K562 (cell line): ENCODE measurements at regions not wholly inside any gene's neighbourhood (a gene's known extent, or its start where the extent isn't known, plus 50 kb on each side); places are given as distances from the start of the nearest gene placed in this dataset.

Experiments used
- ATAC-seq: fragments of 200-7000 bp; cut with Tn5 transposase; 3 replicates; pipeline ENCODE4 v1.9.1; 2020; ENCODE audit warnings: moderate library complexity
- BruUV-seq: library from RNA; stranded (reverse); fragments of 400-500 nt; replicated peaks from 2 replicates; lab custom pipeline; 2021; lab: Mats Ljungman, UMichigan
- CTCF ChIA-PET: fragments of 300-600 bp; formaldehyde crosslinking; extraction: SDS; loops from one replicate; lab custom pipeline; 2021; ENCODE audit warnings: low intra/inter-chr PET ratio; lab: Yijun Ruan, JAX
- POLR2A ChIA-PET: fragments of 300-600, 350-650 bp; sonication (Branson Sonifier 250); formaldehyde crosslinking; extraction: SDS; loops from one replicate; lab custom pipeline; 2021; ENCODE audit warnings: antibody characterized with exemption, inconsistent platforms; lab: Yijun Ruan, JAX
- DNase-seq, 4 experiments: peaks; one replicate each; pipeline versions ENCODE4 v3.0.0 to v3.0.0-alpha.2; 2011 to 2018; ENCODE audit warnings: low spot score in 3 of 4, mixed read lengths in 3 of 4; ENCODE audit errors: extremely low read depth in 1 of 4
- FAIRE-seq: peaks from 2 replicates; lab custom pipeline; 2011; peaks lifted over from hg19 to GRCh38; lab: Jason Lieb, UNC
- H2AFZ ChIP-seq: 2 replicates; pipeline ENCODE4 v1.6.0; 2011; ENCODE audit warnings: low read depth, low read length, control low read depth, inconsistent platforms
- H3K27ac ChIP-seq: fragments of 200-600 bp; 3 replicates; pipeline ENCODE4 v1.8.0; 2011; ENCODE audit warnings: low read depth, mild to moderate bottlenecking, control low read depth, inconsistent platforms, low read length, moderate library complexity, mixed read lengths; ENCODE audit errors: extremely low read depth
- H3K27me3 ChIP-seq, 2 experiments: fragments of 300-600 bp in 1 of 2; 2 replicates in 1 of 2; 3 replicates in 1 of 2; pipeline versions ENCODE4 v1.6.0 to v1.8.0; 2011; ENCODE audit warnings: inconsistent platforms in 2 of 2, low read length in 2 of 2, mild to moderate bottlenecking in 1 of 2, mixed read lengths in 1 of 2, moderate library complexity in 1 of 2; ENCODE audit not compliant: control insufficient read depth in 2 of 2, insufficient read depth in 2 of 2
- H3K36me3 ChIP-seq: fragments of 300-600 bp; 3 replicates; pipeline ENCODE4 v1.8.0; 2011; ENCODE audit warnings: mild to moderate bottlenecking, low read length, inconsistent platforms; ENCODE audit not compliant: control insufficient read depth, insufficient read depth
- H3K4me1 ChIP-seq, 2 experiments: fragments of 200-600 bp in 1 of 2; replicated peaks in 1 of 2; 2 replicates in 1 of 2; 3 replicates in 1 of 2; pipeline versions ENCODE4 v1.5.1 to v1.8.0; 2011; ENCODE audit warnings: inconsistent platforms in 2 of 2, low read length in 2 of 2, mild to moderate bottlenecking in 1 of 2, mixed read lengths in 1 of 2, moderate library complexity in 1 of 2; ENCODE audit not compliant: control insufficient read depth in 2 of 2, insufficient read depth in 2 of 2
- H3K4me2 ChIP-seq: 2 replicates; pipeline ENCODE4 v1.6.1; 2011; ENCODE audit warnings: low read length, control low read depth, inconsistent platforms, mixed read lengths; ENCODE audit not compliant: insufficient read depth
- H3K4me3 ChIP-seq: fragments of 200-600 bp; sonication (generic), shearing (Covaris generic); 2 replicates; pipeline ENCODE4 v1.5.1; 2016; ENCODE audit warnings: control low read depth, inconsistent platforms
- H3K79me2 ChIP-seq: fragments of 200-600 bp; 3 replicates; pipeline ENCODE4 v1.8.0; 2011; ENCODE audit warnings: low read length, inconsistent platforms; ENCODE audit not compliant: control insufficient read depth, insufficient read depth
- H3K9ac ChIP-seq, 2 experiments: 2 replicates each; pipeline versions ENCODE4 v1.6.0 to v1.6.1; 2011; ENCODE audit warnings: low read depth in 2 of 2, low read length in 2 of 2, control low read depth in 1 of 2, inconsistent platforms in 1 of 2, mild to moderate bottlenecking in 1 of 2, mixed read lengths in 1 of 2; ENCODE audit not compliant: insufficient read depth in 1 of 2
- H3K9me1 ChIP-seq: one replicate; pipeline ENCODE4 v1.6.0; 2011; ENCODE audit warnings: inconsistent platforms, mild to moderate bottlenecking, low read length, moderate library complexity; ENCODE audit not compliant: control insufficient read depth, insufficient read depth
- H3K9me3 ChIP-seq: replicated peaks from 2 replicates; pipeline ENCODE4 v1.5.1; 2011; ENCODE audit warnings: low read depth, low read length, inconsistent platforms; ENCODE audit not compliant: control insufficient read depth, insufficient read depth
- H4K20me1 ChIP-seq: replicated peaks from 2 replicates; pipeline ENCODE4 v1.6.1; 2011; ENCODE audit warnings: low read length, inconsistent platforms, mixed read lengths; ENCODE audit not compliant: control insufficient read depth, insufficient read depth
- BRD4 ChIP-seq: fragments of 200-600 bp; sonication (generic); IDR thresholded peaks from 2 replicates; pipeline ENCODE4 v1.6.1; 2017; ENCODE audit warnings: inconsistent platforms
- PML ChIP-seq: IDR thresholded peaks from 2 replicates; pipeline ENCODE4 v1.6.1; 2012; ENCODE audit warnings: low read length, inconsistent platforms
- RBM34 ChIP-seq: fragments of 200-400 bp; formaldehyde crosslinking; IDR thresholded peaks from 2 replicates; pipeline ENCODE4 v1.6.1; 2018; ENCODE audit warnings: low read length, borderline replicate concordance; ENCODE audit not compliant: insufficient read depth
- REST ChIP-seq, 2 experiments: fragments of 450-650 bp; formaldehyde crosslinking in 1 of 2; IDR thresholded peaks; 2 replicates each; pipeline versions ENCODE4 v1.4.0 to v1.6.1; 2014 to 2020; ENCODE audit warnings: mild to moderate bottlenecking in 2 of 2, borderline replicate concordance in 1 of 2, low read depth in 1 of 2
- ZBTB1 ChIP-seq: sonication (generic); formaldehyde crosslinking; IDR thresholded peaks from 2 replicates; pipeline ENCODE4 v1.8.1; 2023; ENCODE audit warnings: missing genetic modification reagents, low read depth, mild to moderate bottlenecking, borderline replicate concordance
- ZNF140 ChIP-seq: fragments of 250-450 bp; sonication (Bioruptor Pico); IDR thresholded peaks from 2 replicates; pipeline ENCODE4 v1.8.0; 2021; ENCODE audit warnings: moderate library complexity, mild to moderate bottlenecking, inconsistent platforms
- ZNF212 ChIP-seq: fragments of 450-650 bp; formaldehyde crosslinking; IDR thresholded peaks from 2 replicates; pipeline ENCODE4 v1.4.0; 2020; ENCODE audit warnings: mild to moderate bottlenecking
- ZNF707 ChIP-seq: fragments of 250-450 bp; sonication (Bioruptor Pico); conservative IDR thresholded peaks from 2 replicates; pipeline ENCODE4 v1.8.0; 2022; ENCODE audit warnings: inconsistent platforms, mild to moderate bottlenecking, moderate library complexity
- ZNF717 ChIP-seq: fragments of 250-450 bp; sonication (Bioruptor Pico); IDR thresholded peaks from 2 replicates; pipeline ENCODE4 v1.5.0; 2021
- ZNF778 ChIP-seq: fragments of 450-650 bp; formaldehyde crosslinking; IDR thresholded peaks from 2 replicates; pipeline ENCODE4 v1.4.0; 2020; ENCODE audit warnings: mild to moderate bottlenecking, moderate library complexity
- WGBS: fragments of 100-300 bp; shearing (Covaris generic); methylation state at CpG from one replicate; pipeline ENCODE4 v1.1.6; 2016; ENCODE audit warnings: low coverage, mixed read lengths; ENCODE audit not compliant: insufficient coverage; ENCODE audit errors: missing lambda C conversion rate; 5-methylcytosine and 5-hydroxymethylcytosine counted together
- in situ Hi-C: fragments of 300-500 bp; cut with MboI; formaldehyde crosslinking; loops from 4 replicates; pipeline ENCODE4 v1.15.0; 2018; ENCODE audit warnings: inconsistent platforms, mixed read lengths
- intact Hi-C: fragments of 100-400 bp; cut with micrococcal nuclease; formaldehyde crosslinking; loops from 2 replicates; pipeline ENCODE4 v1.14.2; 2022

GRCh38 chr12:87107766-87108165, 851.6 kb upstream of the MGAT4C start:
- Histone ChIP-seq H3K36me3 (no peaks in the 10 kb centered on the region), H4K20me1 (no peaks in the 10 kb centered on the region), H3K9me3 (no peaks in the 10 kb centered on the region; the same call in 1 of the 2 replicates), H2AFZ (no peak overlapping the region), H3K27ac (no peak overlapping the region), H3K4me3 (no peak overlapping the region), H3K4me1 (no peaks in the 10 kb centered on the region), H3K79me2 (no peaks in the 10 kb centered on the region), H3K4me2 (no peak overlapping the region), H3K27me3 (no peaks in the 10 kb centered on the region), H3K9me1 (no peaks in the 10 kb centered on the region), H3K9ac (no peak overlapping the region)
- BruUV-seq, result no TSS peak
- 3% methylated on average over 3 of the region's 3 CpGs for WGBS
- FAIRE-seq, result no peak
- no peak for ATAC-seq
- DNase-seq, result no peak
- no peak for TF ChIP-seq ZNF717 (CRISPR knock-in tag)
- no peak for TF ChIP-seq ZNF707 (CRISPR knock-in tag)
- in situ Hi-C loops (no loop called here), intact Hi-C loops (no loop called here)
- ChIA-PET CTCF (no interaction called here), POLR2A (no interaction called here)

GRCh38 chr12:87107270-87107669, 851.1 kb upstream of the MGAT4C start:
- Histone ChIP-seq H3K4me3 (no peak overlapping the region), H3K27ac (no peak overlapping the region), H3K9me3 (no peaks in the 10 kb centered on the region; the same call in 1 of the 2 replicates), H4K20me1 (no peaks in the 10 kb centered on the region), H3K27me3 (no peaks in the 10 kb centered on the region), H3K9ac (no peak overlapping the region), H3K9me1 (no peaks in the 10 kb centered on the region), H3K4me1 (no peaks in the 10 kb centered on the region), H3K4me2 (no peak overlapping the region), H3K36me3 (no peaks in the 10 kb centered on the region), H3K79me2 (no peaks in the 10 kb centered on the region), H2AFZ (no peak overlapping the region)
- ChIA-PET POLR2A (no interaction called here), CTCF (no interaction called here)
- in situ Hi-C loops, result no loop called here
- DNase-seq (no peak), ATAC-seq (no peak), FAIRE-seq (no peak)
- intact Hi-C loops, result no loop called here
- WGBS, result 0% methylated on average over 3 of the region's 3 CpGs
- no TSS peak for BruUV-seq
- no peak for TF ChIP-seq RBM34
- TF ChIP-seq ZNF778 (CRISPR knock-in tag), result no peak
- no peak for TF ChIP-seq ZBTB1 (CRISPR knock-in tag)
- TF ChIP-seq ZNF140 (CRISPR knock-in tag), result no peak
- no peak for TF ChIP-seq ZNF212 (CRISPR knock-in tag)
- TF ChIP-seq REST (IDR thresholded peaks at IDR 0.05; ENCODE audit: borderline replicate concordance), result no peak
- TF ChIP-seq REST (CRISPR knock-in tag; IDR thresholded peaks at IDR 0.05; ENCODE audit: low read depth), result no peak
- TF ChIP-seq PML, result no peak
- no peak for TF ChIP-seq BRD4
